HCT116 (cell line): ENCODE measurements at regions not wholly inside any gene's neighbourhood (a gene's known extent, or its start where the extent isn't known, plus 50 kb on each side); places are given as distances from the start of the nearest gene placed in this dataset.

Experiments used
- ATAC-seq: fragments of 200-7000 bp; cut with Tn5 transposase; 2 replicates; pipeline ENCODE4 v1.9.1; 2020; ENCODE audit warnings: mild to moderate bottlenecking, moderate library complexity
- BruUV-seq: library from RNA; stranded (reverse); fragments of 400-500 nt; replicated peaks from 2 replicates; lab custom pipeline; 2021; lab: Mats Ljungman, UMichigan
- CTCF ChIA-PET: fragments of 300-600 bp; sonication (Branson Sonifier 250); formaldehyde crosslinking; loops from one replicate; lab custom pipeline; 2021; ENCODE audit warnings: antibody characterized with exemption; lab: Charles Lee
- POLR2A ChIA-PET: fragments of 300-600, 350-600 bp; sonication (Branson Sonifier 250); formaldehyde crosslinking; loops from one replicate; lab custom pipeline; 2021; ENCODE audit warnings: antibody characterized with exemption; lab: Charles Lee
- RAD21 ChIA-PET, 2 experiments: fragments of 300-600 bp; sonication (Branson Sonifier 250); formaldehyde crosslinking; loops; one replicate each; lab custom pipeline; 2023; ENCODE audit warnings: low total read pairs in 2 of 2; ENCODE audit not compliant: uncharacterized antibody in 2 of 2, unreplicated experiment in 2 of 2, low non-redundant PET in 1 of 2; lab: Charles Lee
- DNase-seq: peaks from one replicate; pipeline ENCODE4 v3.0.0-alpha.2; 2010; ENCODE audit warnings: low read depth, low spot score
- H2AFZ ChIP-seq: fragments of 200-600 bp; shearing (Covaris generic), sonication (generic); 2 replicates; pipeline ENCODE4 v1.6.1; 2017; ENCODE audit warnings: low read depth, mixed run types, mixed read lengths, antibody characterized with exemption, low read length; ENCODE audit not compliant: poor library complexity, severe bottlenecking
- H3K27ac ChIP-seq: 2 replicates; pipeline ENCODE4 v1.5.1; 2012; ENCODE audit warnings: low read depth, low read length
- H3K27me3 ChIP-seq: fragments of 200-600 bp; sonication (generic); 2 replicates; pipeline ENCODE4 v1.6.1; 2016; ENCODE audit warnings: mixed run types, low read length, mixed read lengths; ENCODE audit not compliant: insufficient read depth
- H3K36me3 ChIP-seq, 2 experiments: fragments of 200-500 bp in 1 of 2; fragments of 200-600 bp in 1 of 2; sonication (Bioruptor generic) in 1 of 2; sonication (generic) in 1 of 2; 2 replicates each; pipeline versions ENCODE4 v1.5.1 to v1.6.1; 2014 to 2016; ENCODE audit warnings: low read length in 2 of 2, inconsistent platforms in 1 of 2, mixed read lengths in 1 of 2, mixed run types in 1 of 2; ENCODE audit not compliant: insufficient read depth in 2 of 2, control insufficient read depth in 1 of 2
- H3K4me1 ChIP-seq, 2 experiments: fragments of 200-600 bp in 1 of 2; sonication (generic) in 1 of 2; 2 replicates each; pipeline versions ENCODE4 v1.5.1 to v1.6.1; 2012 to 2017; ENCODE audit warnings: low read length in 2 of 2, inconsistent platforms in 1 of 2, mild to moderate bottlenecking in 1 of 2, mixed read lengths in 1 of 2, mixed run types in 1 of 2, moderate library complexity in 1 of 2; ENCODE audit not compliant: insufficient read depth in 2 of 2, control insufficient read depth in 1 of 2
- H3K4me2 ChIP-seq: fragments of 200-600 bp; sonication (generic); 2 replicates; pipeline ENCODE4 v1.6.1; 2017; ENCODE audit warnings: mixed run types, low read length, mixed read lengths
- H3K4me3 ChIP-seq, 2 experiments: fragments of 200-600 bp in 1 of 2; sonication (generic) in 1 of 2; replicated peaks in 1 of 2; 2 replicates each; pipeline ENCODE4 v1.5.1; 2011 to 2016; ENCODE audit warnings: low read length in 2 of 2, control low read depth in 1 of 2, low read depth in 1 of 2, mild to moderate bottlenecking in 1 of 2, mixed read lengths in 1 of 2, mixed run types in 1 of 2
- H3K79me2 ChIP-seq: fragments of 200-600 bp; sonication (generic); 2 replicates; pipeline ENCODE4 v1.6.1; 2017; ENCODE audit warnings: mild to moderate bottlenecking, mixed run types, low read length, moderate library complexity, mixed read lengths; ENCODE audit not compliant: insufficient read depth
- H3K9ac ChIP-seq: fragments of 200-600 bp; sonication (generic); 2 replicates; pipeline ENCODE4 v1.6.1; 2016; ENCODE audit warnings: low read length, mixed read lengths
- H3K9me2 ChIP-seq: fragments of 200-600 bp; sonication (generic), shearing (Covaris generic); 2 replicates; pipeline ENCODE4 v1.6.1; 2017; ENCODE audit warnings: mixed run types, mild to moderate bottlenecking, moderate library complexity; ENCODE audit not compliant: insufficient read depth
- H3K9me3 ChIP-seq, 2 experiments: fragments of 200-500 bp in 1 of 2; fragments of 200-600 bp in 1 of 2; sonication (Bioruptor generic) in 1 of 2; sonication (generic) in 1 of 2; 2 replicates each; pipeline ENCODE4 v1.6.1; 2014 to 2017; ENCODE audit warnings: low read length in 2 of 2, mixed read lengths in 2 of 2, inconsistent platforms in 1 of 2, low read depth in 1 of 2, mild to moderate bottlenecking in 1 of 2, mixed run types in 1 of 2, moderate library complexity in 1 of 2; ENCODE audit not compliant: control insufficient read depth in 1 of 2, insufficient read depth in 1 of 2
- H4K20me1 ChIP-seq: fragments of 200-600 bp; sonication (generic), shearing (Covaris generic); 2 replicates; pipeline ENCODE4 v1.6.1; 2017; ENCODE audit warnings: mixed run types, mild to moderate bottlenecking, moderate library complexity; ENCODE audit not compliant: insufficient read depth
- CEBPB ChIP-seq: IDR thresholded peaks from 2 replicates; pipeline ENCODE4 v1.6.1; 2012; ENCODE audit warnings: low read depth
- ELF1 ChIP-seq: IDR thresholded peaks from 2 replicates; pipeline ENCODE4 v1.6.1; 2012; ENCODE audit warnings: low read depth, borderline replicate concordance
- EZH2 ChIP-seq: fragments of 200-600 bp; sonication (generic); IDR thresholded peaks from 2 replicates; pipeline ENCODE4 v1.6.1; 2017; ENCODE audit warnings: antibody characterized with exemption, mixed run types
- RAD21 ChIP-seq: IDR thresholded peaks from 2 replicates; pipeline ENCODE4 v1.6.1; 2012; ENCODE audit warnings: low read depth, mild to moderate bottlenecking
- SIN3A ChIP-seq: IDR thresholded peaks from 2 replicates; pipeline ENCODE4 v1.6.1; 2012; ENCODE audit warnings: low read depth
- SP1 ChIP-seq: IDR thresholded peaks from 2 replicates; pipeline ENCODE4 v1.6.1; 2012; ENCODE audit warnings: low read depth
- SRF ChIP-seq: IDR thresholded peaks from 2 replicates; pipeline ENCODE4 v1.6.1; 2012; ENCODE audit warnings: low read depth
- ZNF274 ChIP-seq: fragments of 200-500 bp; sonication (Bioruptor generic); IDR thresholded peaks from 2 replicates; pipeline ENCODE4 v1.6.1; 2014; ENCODE audit warnings: mild to moderate bottlenecking, low read depth, low read length, inconsistent platforms
- intact Hi-C: fragments of 100-400 bp; cut with micrococcal nuclease; formaldehyde crosslinking; loops from 2 replicates; pipeline ENCODE4 v1.10.0; 2022

DNA sequence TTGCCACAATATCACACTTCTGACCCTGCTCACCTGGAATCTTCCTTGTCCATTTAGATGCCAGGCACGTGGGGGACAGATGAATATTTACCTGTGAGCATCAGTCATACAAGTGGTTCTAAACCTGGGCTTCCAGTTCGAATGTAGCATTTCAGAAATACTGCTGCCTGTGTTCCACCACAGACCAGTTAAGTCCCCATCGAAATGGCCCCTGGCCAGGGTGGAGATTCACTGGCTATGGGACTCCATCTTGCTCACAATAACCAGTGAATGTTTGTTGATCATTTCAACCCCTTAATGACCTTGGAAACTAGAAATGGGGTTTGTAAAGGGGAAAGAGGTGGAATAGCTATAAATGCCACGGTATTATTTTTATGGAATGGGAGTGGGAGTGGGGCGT is 73.8 kb downstream of the CLDN34 start:
- Histone ChIP-seq H3K27me3 (no peaks in the 10 kb centered on the region), H3K36me3 (no peaks in the 10 kb centered on the region), H4K20me1 (no peaks in the 10 kb centered on the region), H3K9me3 (no peaks in the 10 kb centered on the region), H3K9ac (no peak overlapping the region), H3K4me3 (no peak overlapping the region), H3K79me2 (no peaks in the 10 kb centered on the region), H2AFZ (no peak overlapping the region), H3K4me1 (no peaks in the 10 kb centered on the region; a peak in 1 of 4 replicates), H3K9me2 (no peaks in the 10 kb centered on the region), H3K27ac (no peak overlapping the region), H3K4me2 (no peak overlapping the region)
- ChIA-PET POLR2A (no interaction called here), CTCF (no interaction called here), RAD21 (no interaction called here)
- intact Hi-C loops: no loop called here
- no TSS peak for BruUV-seq
- TF ChIP-seq EZH2: no peak
- ATAC-seq (no peak), DNase-seq (no peak)

DNA sequence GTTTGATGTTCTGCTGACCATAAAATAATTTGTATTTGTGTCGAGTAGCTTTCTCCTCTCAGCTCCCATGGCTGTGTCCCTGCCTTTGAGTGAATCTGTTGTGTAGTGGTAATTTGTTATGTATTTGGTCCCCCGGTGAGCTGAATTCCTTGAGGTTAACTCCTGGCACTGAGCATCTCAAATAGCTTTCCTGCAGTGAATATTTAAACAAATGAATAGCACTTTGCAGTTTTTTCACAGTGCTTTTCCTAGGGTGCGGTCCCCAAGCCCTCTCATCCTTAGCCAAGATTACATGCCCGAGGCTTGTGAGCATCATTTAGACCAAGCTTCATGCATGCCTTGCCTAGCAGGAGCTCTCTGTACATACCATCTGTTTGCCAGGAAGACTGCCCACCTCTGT is 74.2 kb downstream of the CLDN34 start:
- no peak overlapping the region for H3K27ac ChIP-seq
- ChIA-PET RAD21 (no interaction called here), CTCF (interaction anchor here (0.6 kb wide), 1 partner anchor 175 kb away, joined by 3 read pairs; no protein-coding TSS in a partner anchor), POLR2A (no interaction called here)
- no peaks in the 10 kb centered on the region for H3K9me3 ChIP-seq
- ATAC-seq (no peak), DNase-seq (no peak)
- BruUV-seq: no TSS peak
- H3K9ac ChIP-seq: no peak overlapping the region
- H3K36me3 ChIP-seq: no peaks in the 10 kb centered on the region
- no peak overlapping the region for H2AFZ ChIP-seq
- intact Hi-C loops: no loop called here
- no peaks in the 10 kb centered on the region for H3K79me2 ChIP-seq
- TF ChIP-seq ELF1 (no peak), SIN3A (no peak), SP1 (no peak), SRF (no peak), RAD21 (no peak), ZNF274 (no peak), CEBPB (no peak)
- no peaks in the 10 kb centered on the region for H4K20me1 ChIP-seq
- no peaks in the 10 kb centered on the region for H3K9me2 ChIP-seq
- no peak overlapping the region for H3K4me3 ChIP-seq
- H3K27me3 ChIP-seq: no peaks in the 10 kb centered on the region
- H3K4me1 ChIP-seq: no peaks in the 10 kb centered on the region; a peak in 1 of 4 replicates
- no peak overlapping the region for H3K4me2 ChIP-seq
